HG03095 (cell line): ENCODE measurements at regions not wholly inside any gene's neighbourhood (a gene's known extent, or its start where the extent isn't known, plus 50 kb on each side); places are given as distances from the start of the nearest gene placed in this dataset.

Experiments
- ATAC-seq: cut with Tn5 transposase; IDR thresholded peaks from one replicate; pipeline ENCODE4 v1.9.1; 2021; ENCODE audit warnings: moderate library complexity; ENCODE audit not compliant: unreplicated experiment

DNA sequence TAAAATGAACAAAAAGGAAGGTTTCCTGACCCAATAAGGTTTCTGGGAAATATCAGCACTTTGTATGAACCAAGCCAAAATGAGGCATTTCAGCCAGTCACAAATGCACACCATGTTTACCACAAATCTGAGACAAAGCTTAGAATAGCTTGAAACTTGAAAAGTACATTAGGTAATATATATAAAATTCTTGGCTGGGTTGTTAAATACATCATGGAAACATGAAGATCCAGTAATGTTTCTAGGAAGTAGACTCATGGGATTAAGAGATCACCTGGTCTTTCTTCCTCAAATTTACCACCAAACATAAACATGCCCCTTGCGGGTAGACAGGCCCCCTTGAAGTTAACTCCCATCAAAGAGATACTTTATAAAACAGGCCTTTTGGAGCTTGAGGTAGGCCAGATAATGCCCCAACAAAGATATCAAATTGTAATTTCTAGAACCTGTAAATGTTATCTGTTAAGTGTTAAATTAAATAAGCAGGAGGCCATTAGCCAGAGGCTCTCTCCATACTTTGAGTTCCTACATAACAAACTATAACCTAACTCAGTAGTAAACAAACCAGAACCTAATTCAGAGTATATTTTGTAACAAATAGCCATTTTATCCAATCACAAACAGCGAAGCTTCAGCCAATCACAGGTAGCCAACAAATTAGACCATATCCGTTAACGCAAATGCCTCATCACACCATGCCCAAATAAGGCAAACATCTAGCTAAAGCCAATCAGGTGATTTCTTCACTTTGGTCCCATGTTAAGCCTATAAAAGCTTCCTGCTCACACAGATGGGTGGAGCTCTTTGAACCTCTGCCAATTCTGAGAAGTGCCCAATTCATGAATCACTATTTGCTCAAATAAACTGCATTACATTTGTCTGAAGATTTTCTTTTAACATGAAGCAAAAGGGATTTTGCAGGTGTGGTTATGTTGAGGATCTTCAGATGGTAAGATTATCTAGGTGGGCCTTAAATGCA is 127.9 kb upstream of the TARS1 start:
- ATAC-seq = no peak

DNA sequence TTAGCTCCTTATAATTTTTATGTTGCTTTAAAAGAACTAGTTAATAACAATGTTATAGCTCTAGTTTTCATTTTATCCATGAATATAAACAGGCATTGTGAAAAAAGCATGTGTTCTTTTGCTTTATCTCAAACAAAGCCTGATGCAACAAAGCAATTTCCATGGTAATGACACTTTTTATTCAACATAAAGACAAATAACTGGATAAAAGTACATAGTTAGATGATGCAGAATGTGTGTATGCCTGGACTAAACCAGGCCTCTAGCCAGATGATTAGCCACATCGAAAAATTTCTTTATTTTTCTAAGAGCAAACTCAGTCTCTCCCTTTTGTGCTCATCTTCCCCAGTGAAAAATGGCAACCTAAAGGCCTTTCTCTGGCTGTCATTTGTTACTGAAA is 125.6 kb upstream of the TARS1 start:
- no peak for ATAC-seq

- no peak for ATAC-seq
Observed at GRCh38 chr5:33316773-33317172, 124.0 kb upstream of the TARS1 start.

DNA sequence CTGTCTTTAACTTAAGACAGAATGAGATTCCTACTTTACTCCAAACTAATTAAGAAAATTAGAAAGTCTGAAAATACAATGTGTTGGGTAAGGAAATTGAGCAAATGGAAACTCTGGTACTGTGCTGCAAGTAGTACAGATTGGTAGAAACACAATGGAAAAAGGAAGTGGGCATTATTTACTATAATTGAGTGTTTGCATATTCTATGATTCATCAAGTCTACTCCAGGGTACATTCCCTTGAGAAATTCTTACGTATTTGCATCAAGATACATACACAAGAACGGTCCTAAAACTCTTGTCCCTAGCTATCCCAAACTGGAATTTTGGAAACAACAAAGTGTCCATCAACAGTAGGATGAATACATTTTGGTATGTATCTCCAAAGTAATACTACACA is 123.5 kb upstream of the TARS1 start:
- no peak for ATAC-seq

GRCh38 chr5:33319151-33319550 is 121.6 kb upstream of the TARS1 start:
- ATAC-seq = no peak

GRCh38 chr5:33319841-33320240 is 120.9 kb upstream of the TARS1 start:
- ATAC-seq = no peak

- no peak for ATAC-seq
Observed at GRCh38 chr5:33321026-33321425, 119.7 kb upstream of the TARS1 start.

DNA sequence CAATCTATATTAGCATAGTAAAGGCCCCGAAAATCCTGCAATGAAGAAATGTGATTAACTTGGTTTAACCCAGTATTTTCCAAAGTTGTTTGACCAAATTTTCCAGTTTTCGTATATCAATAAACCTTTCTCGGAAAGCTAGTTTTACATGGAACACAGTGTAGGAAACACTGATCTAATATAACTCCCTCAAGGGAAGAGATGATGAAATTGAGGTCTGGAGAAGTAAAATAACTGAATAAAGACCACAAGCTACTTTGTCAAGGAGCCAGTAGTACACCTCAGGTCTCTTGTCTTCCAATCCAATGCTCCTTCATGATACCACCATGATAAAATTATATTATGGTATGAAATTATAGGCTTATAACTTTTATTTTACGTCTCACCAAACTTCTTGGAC is 118.1 kb upstream of the TARS1 start:
- no peak for ATAC-seq

GRCh38 chr5:33324667-33325307 is 116.0 kb upstream of the TARS1 start:
- no peak for ATAC-seq

- no peak for ATAC-seq
Observed at GRCh38 chr5:33328818-33329217, 111.9 kb upstream of the TARS1 start.

GRCh38 chr5:33329891-33330290 is 110.9 kb upstream of the TARS1 start:
- ATAC-seq = no peak

DNA sequence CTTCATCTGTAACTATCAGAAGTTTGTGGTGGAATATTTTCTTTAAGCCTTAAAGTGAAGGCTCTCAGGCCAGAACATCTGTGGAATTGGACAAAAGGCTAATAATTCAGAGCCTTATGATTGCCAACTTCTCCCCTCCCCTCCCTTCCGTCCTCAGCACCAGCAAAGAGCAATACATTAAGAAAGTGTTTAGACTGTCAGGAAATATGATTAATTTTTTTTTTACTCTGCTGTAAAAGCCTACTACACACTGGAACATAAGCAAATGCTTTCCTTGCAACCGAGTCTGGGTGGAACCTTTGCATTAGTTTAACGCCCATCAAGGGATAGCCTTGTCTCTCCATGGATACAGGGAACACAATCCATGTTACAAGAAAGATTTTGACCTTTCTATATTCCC is 110.3 kb upstream of the TARS1 start:
- ATAC-seq = no peak

DNA sequence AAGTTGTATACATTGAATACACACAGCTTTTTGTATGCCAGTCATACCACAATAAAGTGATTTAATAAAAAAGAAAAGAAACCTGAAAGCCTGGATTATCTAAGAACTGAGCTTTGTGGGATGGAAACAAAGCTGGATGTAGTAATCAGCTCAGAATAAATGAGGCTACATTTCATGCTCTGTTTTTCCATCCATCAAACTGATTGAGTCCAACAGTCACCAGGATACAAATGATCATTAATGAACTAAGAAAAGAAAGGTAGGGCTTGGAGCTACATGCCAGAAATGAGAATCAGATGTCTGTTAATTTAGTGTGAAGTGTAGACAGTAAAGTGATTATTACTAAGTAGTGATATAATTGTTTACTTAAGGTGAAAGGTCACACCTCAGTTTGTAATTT is 109.8 kb upstream of the TARS1 start:
- no peak for ATAC-seq

- ATAC-seq = no peak
Observed at GRCh38 chr5:33332804-33333203, 108.0 kb upstream of the TARS1 start.

- ATAC-seq = no peak
Observed at GRCh38 chr5:33334829-33335228, 105.9 kb upstream of the TARS1 start.

GRCh38 chr5:33336891-33337636 is 103.7 kb upstream of the TARS1 start:
- no peak for ATAC-seq

DNA sequence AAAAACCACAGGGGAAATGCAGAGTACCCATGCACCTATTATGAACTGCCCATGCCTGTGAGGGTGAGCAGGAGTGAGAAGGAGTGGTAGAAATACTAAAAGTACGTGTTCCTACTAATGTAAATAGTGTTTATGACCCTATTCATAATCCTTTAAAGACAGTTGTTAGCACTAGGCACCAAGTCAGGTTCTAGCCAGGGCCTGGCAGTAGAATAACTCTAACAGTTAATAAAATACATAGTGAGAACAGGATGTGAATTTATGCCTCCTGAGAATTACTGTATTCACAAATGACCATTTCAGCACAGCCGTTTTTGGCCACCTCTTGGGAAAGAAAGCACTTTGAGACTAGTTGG is 103.2 kb upstream of the TARS1 start:
- no peak for ATAC-seq

- no peak for ATAC-seq
Observed at GRCh38 chr5:33338336-33339110, 102.2 kb upstream of the TARS1 start.

DNA sequence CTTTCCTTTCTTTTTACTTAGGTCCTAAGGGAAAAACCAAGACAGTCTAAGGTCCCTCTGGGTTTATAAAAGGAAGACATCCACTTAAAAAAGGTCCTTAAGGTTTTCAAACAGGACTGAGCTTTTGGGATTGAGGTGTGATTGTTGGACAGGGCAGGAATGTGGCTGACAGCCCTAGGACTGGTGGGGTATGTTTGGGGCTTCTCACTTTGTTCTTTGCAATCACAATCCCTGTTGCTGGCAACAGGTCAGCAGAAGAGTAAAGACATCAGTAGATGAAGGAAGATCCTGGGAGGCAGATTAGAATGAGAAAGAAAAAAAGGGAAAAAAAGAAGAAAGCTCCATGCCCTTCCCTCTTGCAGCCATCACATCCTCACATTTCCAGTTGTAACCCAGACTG is 101.4 kb upstream of the TARS1 start:
- no peak for ATAC-seq

DNA sequence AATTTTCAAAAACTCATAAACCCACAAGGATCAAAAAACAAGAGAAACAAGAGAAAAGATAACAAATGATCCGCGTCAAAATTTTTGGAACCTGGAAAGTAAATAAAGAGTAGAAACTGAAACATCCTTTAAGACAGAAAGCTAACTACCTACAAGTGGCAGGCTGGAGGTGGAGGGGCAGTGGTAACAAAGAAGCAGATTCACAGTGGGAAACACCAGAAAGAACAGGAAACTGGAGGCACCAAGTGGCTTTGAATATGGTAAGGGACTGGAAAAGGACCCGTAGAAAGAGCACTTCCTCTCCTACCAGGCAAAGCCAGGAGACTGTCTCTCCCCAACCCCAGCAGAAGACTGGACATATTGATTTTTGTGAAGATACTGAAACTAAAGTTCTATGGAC is 100.6 kb upstream of the TARS1 start:
- no peak for ATAC-seq

DNA sequence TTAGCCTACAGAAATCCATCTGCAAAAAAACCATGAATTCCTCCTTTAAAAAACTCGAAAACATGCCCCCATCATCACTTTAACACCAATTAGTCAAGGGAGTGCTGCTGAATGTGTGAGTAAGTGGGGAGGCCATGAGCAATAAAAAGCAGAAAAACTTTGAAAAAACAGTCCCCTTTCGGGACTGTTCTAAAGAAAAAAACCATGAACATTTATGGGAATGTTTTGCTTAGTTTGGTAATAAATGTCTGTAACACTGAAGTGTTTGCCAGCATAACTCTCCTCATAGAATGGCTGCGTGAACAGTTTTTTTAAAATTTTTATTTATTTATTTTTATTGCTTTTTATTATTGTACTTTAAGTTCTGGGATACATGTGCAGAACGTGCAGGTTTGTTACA is 99.4 kb upstream of the TARS1 start:
- no peak for ATAC-seq
